DOHH2 (cell line): ENCODE measurements at regions not wholly inside any gene's neighbourhood (a gene's known extent, or its start where the extent isn't known, plus 50 kb on each side); places are given as distances from the start of the nearest gene placed in this dataset.

Experiments
- H3F3A ChIP-seq: fragments of 200-600 bp; sonication (generic), shearing (Covaris generic); 2 replicates; pipeline ENCODE4 v1.6.0; 2016; ENCODE audit warnings: antibody characterized with exemption, mild to moderate bottlenecking; ENCODE audit not compliant: control insufficient read depth, insufficient read depth
- H3K27ac ChIP-seq: fragments of 200-600 bp; sonication (generic); 2 replicates; pipeline ENCODE4 v1.5.1; 2014; ENCODE audit warnings: low read depth, mild to moderate bottlenecking, low read length, moderate library complexity
- H3K27me3 ChIP-seq: fragments of 200-600 bp; sonication (generic); 2 replicates; pipeline ENCODE4 v1.6.1; 2014; ENCODE audit warnings: mild to moderate bottlenecking, low read length, mixed read lengths; ENCODE audit not compliant: control insufficient read depth
- H3K36me3 ChIP-seq: fragments of 200-600 bp; sonication (generic); 2 replicates; pipeline ENCODE4 v1.6.1; 2014; ENCODE audit warnings: mild to moderate bottlenecking, low read length, moderate library complexity, mixed read lengths; ENCODE audit not compliant: control insufficient read depth
- H3K4me1 ChIP-seq: fragments of 200-600 bp; sonication (generic); 2 replicates; pipeline ENCODE4 v1.6.1; 2014; ENCODE audit warnings: mild to moderate bottlenecking, low read length, mixed read lengths; ENCODE audit not compliant: control insufficient read depth
- H3K4me2 ChIP-seq: fragments of 200-600 bp; sonication (generic); 2 replicates; pipeline ENCODE4 v1.6.0; 2014; ENCODE audit warnings: mild to moderate bottlenecking, low read length, moderate library complexity
- H3K4me3 ChIP-seq: fragments of 200-600 bp; sonication (generic); 2 replicates; pipeline ENCODE4 v1.5.1; 2014; ENCODE audit warnings: mild to moderate bottlenecking, low read length, mixed read lengths
- H3K79me2 ChIP-seq: fragments of 200-600 bp; sonication (generic); 2 replicates; pipeline ENCODE4 v1.6.1; 2014; ENCODE audit warnings: mild to moderate bottlenecking, low read length, mixed read lengths; ENCODE audit not compliant: control insufficient read depth
- H3K9me2 ChIP-seq: fragments of 200-600 bp; sonication (generic); replicated peaks from 2 replicates; pipeline ENCODE4 v1.6.1; 2014; ENCODE audit warnings: mild to moderate bottlenecking, low read length, mixed read lengths; ENCODE audit not compliant: control insufficient read depth
- H3K9me3 ChIP-seq: fragments of 200-600 bp; sonication (generic); 2 replicates; pipeline ENCODE4 v1.6.1; 2014; ENCODE audit warnings: antibody characterized with exemption, low read length, mixed read lengths; ENCODE audit not compliant: control insufficient read depth, insufficient read depth
- H4K20me1 ChIP-seq: fragments of 200-600 bp; sonication (generic); 2 replicates; pipeline ENCODE4 v1.6.0; 2014; ENCODE audit warnings: low read depth, mild to moderate bottlenecking, antibody characterized with exemption, low read length, moderate library complexity; ENCODE audit not compliant: control insufficient read depth, insufficient read depth
- EZH2phosphoT487 ChIP-seq: fragments of 200-600 bp; sonication (generic); IDR thresholded peaks from 2 replicates; pipeline ENCODE4 v1.6.1; 2017; ENCODE audit warnings: borderline replicate concordance, mild to moderate bottlenecking, antibody characterized with exemption, low read length, moderate library complexity, mixed read lengths
- TF ChIP-seq, protein P1 (sequence below): fragments of 200-600 bp; sonication (generic); IDR thresholded peaks from one replicate; pipeline ENCODE4 v1.5.1; 2014; ENCODE audit warnings: antibody characterized with exemption, mild to moderate bottlenecking, low read depth, low read length; ENCODE audit not compliant: poor library complexity, severe bottlenecking

DNA sequence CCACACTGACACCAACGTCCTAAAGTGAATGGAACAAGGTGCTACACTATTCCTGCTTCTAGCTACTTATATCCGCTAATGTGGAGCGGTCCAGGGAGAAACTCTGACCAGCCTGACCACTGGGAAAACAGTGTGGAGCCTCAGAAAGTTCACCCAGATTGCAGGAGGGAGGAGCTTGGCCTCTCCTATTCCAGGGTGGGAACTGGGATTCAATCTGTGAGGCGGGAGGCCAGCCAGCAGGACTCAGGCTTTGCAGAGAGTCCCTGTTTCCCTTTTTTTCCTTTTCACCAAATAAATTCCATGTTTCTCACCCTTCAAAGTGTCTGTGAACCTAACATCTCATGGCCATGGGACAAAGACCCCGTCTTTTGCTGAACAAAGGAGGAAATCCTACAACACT lies 86.4 kb upstream of the SEMA3C start:
- no peak overlapping the region for H3K4me2 ChIP-seq
- no peaks in the 10 kb centered on the region for H3K9me2 ChIP-seq
- no peaks in the 10 kb centered on the region for H4K20me1 ChIP-seq
- no peaks in the 10 kb centered on the region for H3K79me2 ChIP-seq
- TF ChIP-seq EZH2phosphoT487: no peak
- TF ChIP-seq, protein P1, sequence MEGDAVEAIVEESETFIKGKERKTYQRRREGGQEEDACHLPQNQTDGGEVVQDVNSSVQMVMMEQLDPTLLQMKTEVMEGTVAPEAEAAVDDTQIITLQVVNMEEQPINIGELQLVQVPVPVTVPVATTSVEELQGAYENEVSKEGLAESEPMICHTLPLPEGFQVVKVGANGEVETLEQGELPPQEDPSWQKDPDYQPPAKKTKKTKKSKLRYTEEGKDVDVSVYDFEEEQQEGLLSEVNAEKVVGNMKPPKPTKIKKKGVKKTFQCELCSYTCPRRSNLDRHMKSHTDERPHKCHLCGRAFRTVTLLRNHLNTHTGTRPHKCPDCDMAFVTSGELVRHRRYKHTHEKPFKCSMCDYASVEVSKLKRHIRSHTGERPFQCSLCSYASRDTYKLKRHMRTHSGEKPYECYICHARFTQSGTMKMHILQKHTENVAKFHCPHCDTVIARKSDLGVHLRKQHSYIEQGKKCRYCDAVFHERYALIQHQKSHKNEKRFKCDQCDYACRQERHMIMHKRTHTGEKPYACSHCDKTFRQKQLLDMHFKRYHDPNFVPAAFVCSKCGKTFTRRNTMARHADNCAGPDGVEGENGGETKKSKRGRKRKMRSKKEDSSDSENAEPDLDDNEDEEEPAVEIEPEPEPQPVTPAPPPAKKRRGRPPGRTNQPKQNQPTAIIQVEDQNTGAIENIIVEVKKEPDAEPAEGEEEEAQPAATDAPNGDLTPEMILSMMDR: no peak
- no peaks in the 10 kb centered on the region for H3K27me3 ChIP-seq
- H3K4me3 ChIP-seq: no peak overlapping the region
- no peaks in the 10 kb centered on the region for H3K9me3 ChIP-seq
- H3K4me1 ChIP-seq: no peaks in the 10 kb centered on the region
- H3K27ac ChIP-seq: no peak overlapping the region
- H3F3A ChIP-seq: no peaks in the 10 kb centered on the region
- H3K36me3 ChIP-seq: no peaks in the 10 kb centered on the region

DNA sequence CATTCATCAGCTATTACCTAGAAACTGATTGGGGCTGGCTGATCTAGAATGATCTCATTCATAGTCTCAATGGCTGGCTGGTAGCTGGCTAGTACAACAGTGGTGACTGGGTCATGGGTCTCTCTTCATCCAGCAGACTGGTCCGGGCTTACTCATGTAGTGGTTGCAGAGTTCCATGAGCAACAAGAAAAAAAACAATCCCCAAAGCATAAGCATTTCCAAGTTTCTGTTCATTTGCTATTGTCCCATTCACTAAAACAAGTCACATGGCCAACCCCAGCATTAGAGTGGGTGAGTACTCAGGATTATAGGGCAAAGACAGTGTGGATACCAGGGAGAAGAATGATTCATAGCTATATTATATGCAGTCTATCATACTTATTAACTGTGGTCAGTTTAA lies 85.2 kb upstream of the SEMA3C start:
- Histone ChIP-seq H3K4me1 (no peaks in the 10 kb centered on the region), H3K4me2 (no peak overlapping the region), H4K20me1 (no peaks in the 10 kb centered on the region), H3K36me3 (no peaks in the 10 kb centered on the region), H3K79me2 (no peaks in the 10 kb centered on the region), H3K27ac (no peak overlapping the region), H3K27me3 (no peaks in the 10 kb centered on the region), H3F3A (no peaks in the 10 kb centered on the region), H3K9me3 (no peaks in the 10 kb centered on the region), H3K9me2 (no peaks in the 10 kb centered on the region), H3K4me3 (no peak overlapping the region)
- TF ChIP-seq EZH2phosphoT487: no peak
- TF ChIP-seq, protein P1: no peak

DNA sequence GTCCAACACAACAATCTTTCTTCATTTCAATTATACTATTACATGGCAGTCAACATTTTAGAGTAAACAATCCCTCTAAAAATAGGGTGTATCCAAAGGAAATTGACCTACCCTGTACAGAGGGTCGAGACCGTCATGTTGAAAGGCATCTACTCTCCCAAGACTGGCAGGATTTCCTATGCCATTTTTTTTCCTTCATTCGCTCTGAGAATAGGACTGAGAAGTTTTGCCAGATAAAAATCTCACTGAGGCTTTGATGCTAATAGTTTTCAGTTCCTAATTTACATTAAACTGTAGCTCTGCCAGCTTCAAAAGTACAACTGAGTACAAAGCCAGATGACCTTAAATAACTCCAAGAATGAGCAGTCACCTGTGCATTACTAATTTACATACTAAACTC lies 84.5 kb upstream of the SEMA3C start:
- TF ChIP-seq, protein P1: no peak
- no peak for TF ChIP-seq EZH2phosphoT487
- Histone ChIP-seq H3K4me1 (no peaks in the 10 kb centered on the region), H3K9me2 (no peaks in the 10 kb centered on the region), H4K20me1 (no peaks in the 10 kb centered on the region), H3K4me2 (no peak overlapping the region), H3F3A (no peaks in the 10 kb centered on the region), H3K4me3 (no peak overlapping the region), H3K36me3 (no peaks in the 10 kb centered on the region), H3K27ac (no peak overlapping the region), H3K27me3 (no peaks in the 10 kb centered on the region), H3K9me3 (no peaks in the 10 kb centered on the region), H3K79me2 (no peaks in the 10 kb centered on the region)

DNA sequence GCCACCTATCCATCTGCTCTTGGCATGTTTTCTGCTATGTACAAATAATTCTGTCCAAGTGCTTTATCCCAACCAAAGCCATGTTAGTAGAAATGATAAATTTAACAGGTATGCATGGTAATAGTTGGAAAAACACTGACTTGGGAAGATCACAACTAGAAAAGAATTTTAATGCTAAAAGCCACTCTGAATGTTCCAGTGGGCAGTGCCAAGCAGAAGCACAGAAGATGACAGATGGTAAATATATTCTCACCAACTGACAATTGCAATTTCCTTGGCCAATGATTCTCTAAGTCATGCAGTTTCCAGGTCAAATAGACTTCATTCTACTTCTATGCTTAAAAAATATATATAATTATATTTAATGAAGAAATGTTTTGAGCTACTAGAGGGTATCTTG lies 83.6 kb upstream of the SEMA3C start:
- H3K36me3 ChIP-seq: no peaks in the 10 kb centered on the region
- H3K79me2 ChIP-seq: no peaks in the 10 kb centered on the region
- no peak overlapping the region for H3K4me3 ChIP-seq
- H3K27me3 ChIP-seq: no peaks in the 10 kb centered on the region
- no peak overlapping the region for H3K27ac ChIP-seq
- no peaks in the 10 kb centered on the region for H3K9me3 ChIP-seq
- no peaks in the 10 kb centered on the region for H3F3A ChIP-seq
- H3K9me2 ChIP-seq: no peaks in the 10 kb centered on the region
- TF ChIP-seq, protein P1: no peak
- TF ChIP-seq EZH2phosphoT487: no peak
- H3K4me2 ChIP-seq: no peak overlapping the region
- no peaks in the 10 kb centered on the region for H3K4me1 ChIP-seq
- H4K20me1 ChIP-seq: no peaks in the 10 kb centered on the region
